Activated gamma-delta T cell treated with Interleukin-2 at 50 U/mL for 16 hours (primary cell): ENCODE measurements at regions not wholly inside any gene's neighbourhood (a gene's known extent, or its start where the extent isn't known, plus 50 kb on each side); places are given as distances from the start of the nearest gene placed in this dataset.
"Not testable (repeated sequence)": the region's sequence is repeated elsewhere in the genome, so short reads cannot be mapped to it uniquely, and the experiment has no call there.

Experiments used
- DNase-seq: peaks from one replicate; pipeline ENCODE4 v3.0.0-alpha.2; 2020

DNA sequence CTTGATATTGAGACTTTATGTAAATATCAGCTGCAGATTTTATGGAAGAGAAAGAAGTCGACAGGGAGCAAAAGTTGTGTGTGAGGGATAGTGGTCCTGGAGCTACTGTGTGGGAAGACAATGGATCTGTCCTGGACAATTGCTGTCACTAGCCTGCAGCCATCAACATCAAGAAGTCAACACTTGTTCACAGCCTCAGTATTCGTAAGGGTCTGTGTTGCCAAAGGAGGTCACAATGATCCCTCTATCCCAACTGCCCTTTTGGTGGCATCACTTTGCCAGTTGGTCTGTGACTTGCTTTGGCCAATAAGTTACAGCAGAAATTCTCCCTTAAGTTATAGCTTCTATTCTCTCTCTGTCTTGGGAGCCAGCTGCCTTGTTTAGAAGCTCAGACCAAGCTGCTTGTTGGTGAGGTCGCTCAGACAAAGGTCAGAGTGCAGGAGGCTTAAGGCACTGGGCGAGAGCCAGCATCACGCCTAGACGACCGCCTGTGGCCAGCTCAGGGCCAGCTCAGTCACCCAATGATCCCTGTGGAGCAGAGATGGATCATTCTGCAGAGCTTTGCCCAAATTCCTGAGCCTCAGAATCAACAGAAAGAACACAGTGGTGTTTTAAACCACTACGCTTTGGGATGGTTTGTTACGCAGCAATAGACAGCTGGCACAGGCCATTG, 134.9 kb downstream of the RHOU start:
- no peak for DNase-seq

DNA sequence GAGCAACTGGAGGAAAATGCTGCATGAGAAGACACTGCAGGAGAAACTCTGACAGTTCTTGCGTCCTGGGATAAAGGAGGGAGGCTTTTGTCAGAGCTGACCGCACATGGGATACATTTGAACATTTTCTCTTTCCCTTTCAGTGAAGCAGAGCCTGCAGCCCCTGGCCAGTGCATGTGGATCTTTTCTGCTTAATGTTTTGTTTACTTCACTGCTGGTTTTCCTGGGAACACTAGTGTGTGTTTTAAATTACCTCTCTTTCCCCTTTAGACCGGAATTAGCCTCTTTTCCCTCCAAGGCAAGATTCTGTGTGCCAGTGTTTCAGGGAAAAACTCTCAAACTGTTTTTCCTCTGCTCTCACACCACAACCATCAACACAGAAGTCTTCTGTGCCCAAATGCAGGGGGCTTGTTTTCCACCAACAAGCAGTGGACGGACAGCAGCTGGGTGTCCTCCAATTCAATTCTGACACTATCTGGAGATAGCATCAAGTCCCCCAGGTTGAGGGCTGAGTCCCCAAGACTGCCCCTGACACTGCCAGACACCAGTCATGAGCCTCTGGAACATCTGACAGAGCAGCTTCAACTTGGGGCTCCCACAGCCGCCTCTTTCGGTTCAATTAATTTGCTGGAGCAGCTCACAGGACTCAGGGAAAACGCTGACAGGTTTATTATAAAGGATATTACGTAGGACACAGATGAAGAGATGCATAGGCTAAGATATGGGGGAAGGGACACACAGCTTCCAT, 136.2 kb downstream of the RHOU start:
- DNase-seq = no peak

DNA sequence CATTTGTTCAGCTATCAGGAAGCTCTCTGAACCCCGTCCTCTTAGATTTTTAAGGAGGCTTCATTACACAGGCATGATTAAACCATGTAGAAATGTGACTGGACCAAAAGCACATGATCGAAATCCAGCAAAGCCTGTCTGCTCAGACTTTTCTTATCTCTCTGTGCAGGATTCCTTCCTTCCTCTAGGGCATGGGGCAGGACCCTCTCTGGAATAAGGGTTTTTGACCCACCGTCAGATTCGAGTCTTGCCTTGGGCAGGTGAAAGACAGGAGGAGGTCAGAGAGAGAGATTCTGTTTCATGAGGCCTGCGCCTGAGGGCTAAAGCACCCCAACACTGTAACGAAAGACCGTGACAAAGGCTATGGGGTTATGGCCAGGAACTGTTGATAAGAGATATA, 136.8 kb downstream of the RHOU start:
- DNase-seq = no peak

- DNase-seq = no peak
Observed at GRCh38 chr1:228873709-228874108, 138.4 kb downstream of the RHOU start.

DNA sequence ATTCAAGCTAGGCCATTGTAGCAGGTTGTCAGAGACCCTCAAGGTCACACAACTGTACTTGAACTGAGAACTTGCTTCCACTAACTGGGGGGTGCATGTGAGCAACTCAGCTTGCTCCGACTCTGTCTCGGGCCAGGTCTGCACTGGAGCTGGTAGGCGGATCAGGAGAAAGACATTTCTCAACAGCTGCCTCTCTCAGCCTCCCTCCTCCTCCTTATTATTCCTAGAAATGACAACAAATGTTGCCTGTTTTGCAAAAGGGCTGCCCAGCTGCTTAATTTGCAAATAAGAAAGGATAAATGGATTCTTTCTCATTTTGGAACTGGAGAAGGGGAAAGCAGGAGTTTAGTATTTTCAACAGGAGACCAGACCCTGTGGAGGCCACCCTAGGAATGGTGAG, 140.5 kb downstream of the RHOU start:
- DNase-seq = no peak

- no peak for DNase-seq
Observed at GRCh38 chr1:228876187-228876586, 140.9 kb downstream of the RHOU start.

DNA sequence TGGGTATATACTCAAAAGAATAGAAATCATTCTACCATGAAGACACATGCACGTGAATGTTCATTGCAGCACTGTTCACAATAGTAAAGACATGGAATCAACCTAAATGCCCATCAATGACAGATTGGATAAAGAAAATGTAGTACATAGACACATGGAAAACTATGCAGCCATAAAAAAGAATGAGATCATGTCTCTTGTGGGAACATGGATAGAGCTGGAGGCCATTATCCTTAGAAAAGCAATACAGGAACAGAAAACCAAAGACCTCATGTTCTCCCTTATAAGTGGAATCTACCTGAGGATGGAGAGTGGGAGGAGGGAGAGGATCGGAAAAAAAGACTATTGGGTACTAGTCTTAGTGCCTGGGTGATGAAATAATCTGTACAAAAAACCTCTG, 143.9 kb downstream of the RHOU start:
- no peak for DNase-seq

DNA sequence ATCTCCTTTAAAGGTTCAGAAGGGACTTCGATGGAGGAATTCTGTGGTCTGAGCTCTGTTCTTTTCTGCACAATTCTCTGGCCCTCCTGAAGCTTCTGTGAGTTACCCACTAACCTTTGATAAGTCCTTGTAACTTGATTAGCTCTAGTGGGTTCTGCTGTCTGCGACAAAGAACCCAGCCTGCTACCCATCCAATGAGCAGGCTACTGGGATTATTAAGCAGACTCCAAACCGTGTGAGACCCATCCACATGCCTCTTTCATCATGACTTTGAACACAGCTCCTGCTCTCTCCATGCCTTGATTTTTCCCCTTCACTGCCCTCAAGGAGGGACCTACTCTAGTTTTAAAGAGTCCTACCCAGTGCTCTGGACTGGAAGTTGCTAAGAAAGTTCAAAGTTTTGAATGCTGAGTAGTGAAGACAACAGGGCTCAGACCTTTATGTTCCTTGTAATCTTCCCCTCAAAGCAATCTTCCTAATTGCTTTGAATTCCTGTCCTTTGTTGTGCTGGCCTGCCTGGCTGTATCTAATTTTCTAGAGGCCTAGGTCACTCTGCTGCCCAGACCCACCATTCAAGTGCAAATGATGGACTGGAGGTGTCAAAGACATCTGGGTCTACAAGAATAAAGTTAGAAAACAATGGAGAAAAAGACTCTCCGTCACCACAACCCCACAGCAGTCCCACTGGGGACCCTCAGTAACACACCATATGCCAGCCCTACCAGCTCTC, 146.9 kb downstream of the RHOU start:
- DNase-seq = no peak

- DNase-seq = no peak
Observed at GRCh38 chr1:228882771-228883450, 147.6 kb downstream of the RHOU start.

DNA sequence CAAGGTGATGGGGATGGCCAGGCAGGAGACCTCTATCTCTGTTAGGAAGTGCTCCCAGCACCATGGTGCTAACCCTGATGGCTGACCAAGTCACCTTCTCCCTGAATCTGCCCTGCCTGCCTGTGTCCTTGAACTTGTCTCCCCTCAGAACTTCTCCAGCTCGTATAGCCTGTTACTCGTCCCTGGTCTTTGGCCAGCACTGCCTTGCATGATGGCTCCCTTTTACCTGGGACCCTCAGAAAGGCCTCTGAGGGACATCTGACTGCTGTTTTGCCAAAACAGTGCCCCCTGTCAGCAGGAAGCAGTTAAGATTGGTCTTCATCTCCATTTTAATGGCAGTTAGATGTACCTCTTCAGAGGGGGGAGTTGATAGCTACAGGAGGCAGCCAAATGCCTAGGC, 148.3 kb downstream of the RHOU start:
- no peak for DNase-seq

- DNase-seq = no peak
Observed at GRCh38 chr1:228884196-228884595, 148.9 kb downstream of the RHOU start.

- no peak for DNase-seq
Observed at GRCh38 chr1:228884615-228885566, 149.6 kb downstream of the RHOU start.

DNA sequence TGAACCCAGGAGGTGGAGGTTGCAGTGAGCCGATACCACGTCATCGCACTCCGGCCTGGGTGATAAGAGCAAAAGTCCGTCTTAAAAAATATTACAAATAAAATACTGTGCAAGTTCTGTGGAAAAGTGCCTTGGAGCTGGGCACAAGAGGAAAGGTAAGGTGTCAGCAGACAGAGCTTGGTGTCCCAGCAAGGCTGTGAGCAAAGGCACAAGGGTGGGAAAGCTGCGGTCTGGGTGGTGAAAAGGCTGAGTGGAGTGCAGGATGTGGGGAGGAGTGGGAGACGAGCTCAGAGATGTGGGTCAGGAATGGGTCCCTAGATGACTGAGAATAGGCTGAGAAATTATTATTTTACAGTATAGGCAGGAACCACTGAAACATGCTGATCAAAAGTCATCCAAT, 150.6 kb downstream of the RHOU start:
- DNase-seq = no peak

GRCh38 chr1:228887101-228887500, 151.8 kb downstream of the RHOU start:
- DNase-seq = no peak

GRCh38 chr1:228887960-228888359, 152.7 kb downstream of the RHOU start:
- DNase-seq = no peak

GRCh38 chr1:228889289-228889688, 154.0 kb downstream of the RHOU start:
- DNase-seq = no peak

- no peak for DNase-seq
Observed at GRCh38 chr1:228891272-228892034, 156.2 kb downstream of the RHOU start.

DNA sequence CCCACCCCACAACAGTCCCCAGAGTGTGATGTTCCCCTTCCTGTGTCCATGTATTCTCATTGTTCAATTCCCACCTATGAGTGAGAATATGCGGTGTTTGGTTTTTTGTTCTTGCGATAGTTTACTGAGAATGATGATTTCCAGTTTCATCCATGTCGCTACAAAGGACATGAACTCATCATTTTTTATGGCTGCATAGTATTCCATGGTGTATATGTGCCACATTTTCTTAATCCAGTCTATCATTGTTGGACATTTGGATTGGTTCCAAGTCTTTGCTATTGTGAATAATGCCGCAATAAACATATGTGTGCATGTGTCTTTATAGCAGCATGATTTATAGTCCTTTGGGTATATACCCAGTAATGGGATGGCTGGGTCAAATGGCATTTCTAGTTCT, 156.9 kb downstream of the RHOU start:
- not testable (repeated sequence) for DNase-seq

GRCh38 chr1:228894442-228894989, 159.2 kb downstream of the RHOU start:
- DNase-seq = no peak

GRCh38 chr1:228897901-228898300, 162.6 kb downstream of the RHOU start:
- DNase-seq = no peak

DNA sequence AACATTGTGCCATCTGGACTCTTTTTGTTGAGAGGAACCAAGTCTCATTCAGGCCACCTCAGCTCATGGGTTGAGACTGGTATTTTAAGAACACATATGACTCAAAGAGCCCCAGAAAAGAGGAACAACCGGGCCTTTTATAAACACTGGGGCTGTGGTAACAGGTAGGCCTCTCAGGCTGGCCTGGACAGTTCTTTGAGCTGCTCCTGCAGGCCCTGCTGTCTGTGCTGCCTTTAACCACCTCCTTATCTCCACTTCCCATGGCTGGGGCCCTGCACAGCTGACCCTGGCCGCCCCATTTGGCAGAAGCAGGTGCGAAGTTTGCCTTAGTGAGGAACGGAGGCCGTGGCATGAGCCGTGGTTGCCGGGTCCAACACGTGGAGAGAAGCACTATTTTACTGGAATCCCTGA, 163.3 kb downstream of the RHOU start:
- DNase-seq = no peak
